ENCODE measurements at regions not wholly inside any gene's neighbourhood (a gene's known extent, or its start where the extent isn't known, plus 50 kb on each side); places are given as distances from the start of the nearest gene placed in this dataset.

- DNase-seq (ENCODE audit: insufficient read length, low spot score) (no peak), FAIRE-seq (no peak)
- peak; percentile 23 for TF ChIP-seq CTCF (IDR thresholded peaks at IDR 0.05; ENCODE audit: insufficient read depth, missing control alignments)
Measured at GRCh38 chr12:17079251-17079909, 473.4 kb upstream of the LMO3 start.

GRCh38 chr12:17077594-17077993 lies 471.6 kb upstream of the LMO3 start:
- no peak for FAIRE-seq
- no peak for TF ChIP-seq CTCF (IDR thresholded peaks at IDR 0.05; ENCODE audit: insufficient read depth, missing control alignments)
- DNase-seq (ENCODE audit: insufficient read length, low spot score) = no peak

- DNase-seq (ENCODE audit: insufficient read length, low spot score) = no peak
- no peak for FAIRE-seq
- TF ChIP-seq CTCF (IDR thresholded peaks at IDR 0.05; ENCODE audit: insufficient read depth, missing control alignments) = no peak
Measured at GRCh38 chr12:17076811-17077210, 470.8 kb upstream of the LMO3 start.

GRCh38 chr12:17076028-17076744 lies 470.2 kb upstream of the LMO3 start:
- DNase-seq (ENCODE audit: insufficient read length, low spot score) = no peak

GRCh38 chr12:17064834-17065233 lies 458.9 kb upstream of the LMO3 start:
- no peak for DNase-seq (ENCODE audit: insufficient read length, low spot score)
- TF ChIP-seq CTCF (IDR thresholded peaks at IDR 0.05; ENCODE audit: insufficient read depth, missing control alignments) = no peak
- no peak for FAIRE-seq

More at GRCh38 chr12:17076028-17076744, 470.2 kb upstream of the LMO3 start:
- TF ChIP-seq CTCF (IDR thresholded peaks at IDR 0.05; ENCODE audit: insufficient read depth, missing control alignments) = no peak
- FAIRE-seq = no peak

GRCh38 chr12:17062267-17063036 lies 456.5 kb upstream of the LMO3 start:
- FAIRE-seq = no peak
- TF ChIP-seq CTCF (IDR thresholded peaks at IDR 0.05; ENCODE audit: insufficient read depth, missing control alignments) = no peak
- no peak for DNase-seq (ENCODE audit: insufficient read length, low spot score)

All from D721Med (cell line).